NCI-H345 treated with DMSO at 0.1 percent for 48 hours (cell line): ENCODE measurements at regions not wholly inside any gene's neighbourhood (a gene's known extent, or its start where the extent isn't known, plus 50 kb on each side); places are given as distances from the start of the nearest gene placed in this dataset.
"Not testable (repeated sequence)": the region's sequence is repeated elsewhere in the genome, so short reads cannot be mapped to it uniquely, and the experiment has no call there.

ENCODE experiments used
- DNase-seq: peaks from one replicate; lab custom pipeline; 2025; ENCODE audit not compliant: unreplicated experiment; lab: John Stamatoyannopoulos, UW

GRCh38 chr6:170067181-170067641, 223.7 kb downstream of the DLL1 start:
- DNase-seq, result no peak

GRCh38 chr6:170066679-170067078, 224.2 kb downstream of the DLL1 start:
- DNase-seq, result no peak

- no peak for DNase-seq
Observed at GRCh38 chr6:170063851-170064602, 226.9 kb downstream of the DLL1 start.

- no peak for DNase-seq
Observed at GRCh38 chr6:170063431-170063830, 227.4 kb downstream of the DLL1 start.

GRCh38 chr6:170062915-170063241, 228.0 kb downstream of the DLL1 start:
- no peak for DNase-seq

- DNase-seq, result no peak
Observed at GRCh38 chr6:170062209-170062914, 228.5 kb downstream of the DLL1 start.

GRCh38 chr6:170058878-170059485, 231.9 kb downstream of the DLL1 start:
- DNase-seq, result no peak

GRCh38 chr6:170057961-170058877, 232.7 kb downstream of the DLL1 start:
- no peak for DNase-seq

GRCh38 chr6:170057034-170057734, 233.7 kb downstream of the DLL1 start:
- no peak for DNase-seq

- DNase-seq, result no peak
Observed at GRCh38 chr6:170056278-170056711, 234.6 kb downstream of the DLL1 start.

- not testable (repeated sequence) for DNase-seq
Observed at GRCh38 chr6:170055797-170056196, 235.1 kb downstream of the DLL1 start.

GRCh38 chr6:170053966-170054661, 236.8 kb downstream of the DLL1 start:
- DNase-seq, result no peak

- no peak for DNase-seq
Observed at GRCh38 chr6:170052991-170053821, 237.7 kb downstream of the DLL1 start.

- no peak for DNase-seq
Observed at GRCh38 chr6:170051229-170052172, 239.4 kb downstream of the DLL1 start.

- no peak for DNase-seq
Observed at GRCh38 chr6:170050591-170051041, 240.3 kb downstream of the DLL1 start.

GRCh38 chr6:170049641-170050561, 241.0 kb downstream of the DLL1 start:
- DNase-seq, result no peak
